ENCODE measurements at regions not wholly inside any gene's neighbourhood (a gene's known extent, or its start where the extent isn't known, plus 50 kb on each side); places are given as distances from the start of the nearest gene placed in this dataset.

DNA sequence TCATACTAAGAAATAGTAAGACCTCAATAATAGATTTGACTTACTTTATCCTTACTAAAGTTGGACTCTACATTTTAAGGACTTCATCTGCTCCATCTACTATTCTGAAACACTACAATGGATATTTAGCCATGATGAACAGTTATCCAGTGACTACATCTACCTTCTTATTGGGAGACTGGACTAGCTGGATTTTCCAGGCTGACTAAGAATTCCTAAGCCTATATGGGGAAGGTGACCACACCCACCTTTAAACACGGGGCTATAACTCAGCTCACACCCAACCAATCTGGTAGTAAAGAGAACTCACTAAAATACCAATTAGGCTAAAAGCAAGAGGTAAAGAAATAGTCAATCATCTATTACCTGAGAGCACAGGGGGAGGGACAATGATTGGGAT lies 1438.4 kb downstream of the TECRL start:
- POLR2A ChIA-PET, result no interaction called here
- Histone ChIP-seq H3K4me1 (ENCODE audit: insufficient read depth, low read length, poor library complexity, severe bottlenecking) (no peaks in the 10 kb centered on the region), H3K4me3 (ENCODE audit: low read depth, low read length, poor library complexity, severe bottlenecking) (no peak overlapping the region), H4K20me1 (ENCODE audit: insufficient read depth, low read length) (no peaks in the 10 kb centered on the region), H3K36me3 (ENCODE audit: insufficient read depth, low read length) (no peaks in the 10 kb centered on the region), H3K4me2 (ENCODE audit: low read length) (no peak overlapping the region), H3K9me2 (ENCODE audit: insufficient read depth, low read length) (no peaks in the 10 kb centered on the region), H3K79me2 (ENCODE audit: insufficient read depth, low read depth, low read length) (no peaks in the 10 kb centered on the region), H3K27ac (ENCODE audit: low read depth, low read length, poor library complexity, severe bottlenecking) (no peak overlapping the region), H3K9me3 (ENCODE audit: low read length) (no peaks in the 10 kb centered on the region), H2AFZ (ENCODE audit: low read length) (no peak overlapping the region)
- TF ChIP-seq EZH2phosphoT487 (IDR thresholded peaks at IDR 0.05; ENCODE audit: borderline replicate concordance, low read depth, low read length), result no peak
- TF ChIP-seq, protein P1, sequence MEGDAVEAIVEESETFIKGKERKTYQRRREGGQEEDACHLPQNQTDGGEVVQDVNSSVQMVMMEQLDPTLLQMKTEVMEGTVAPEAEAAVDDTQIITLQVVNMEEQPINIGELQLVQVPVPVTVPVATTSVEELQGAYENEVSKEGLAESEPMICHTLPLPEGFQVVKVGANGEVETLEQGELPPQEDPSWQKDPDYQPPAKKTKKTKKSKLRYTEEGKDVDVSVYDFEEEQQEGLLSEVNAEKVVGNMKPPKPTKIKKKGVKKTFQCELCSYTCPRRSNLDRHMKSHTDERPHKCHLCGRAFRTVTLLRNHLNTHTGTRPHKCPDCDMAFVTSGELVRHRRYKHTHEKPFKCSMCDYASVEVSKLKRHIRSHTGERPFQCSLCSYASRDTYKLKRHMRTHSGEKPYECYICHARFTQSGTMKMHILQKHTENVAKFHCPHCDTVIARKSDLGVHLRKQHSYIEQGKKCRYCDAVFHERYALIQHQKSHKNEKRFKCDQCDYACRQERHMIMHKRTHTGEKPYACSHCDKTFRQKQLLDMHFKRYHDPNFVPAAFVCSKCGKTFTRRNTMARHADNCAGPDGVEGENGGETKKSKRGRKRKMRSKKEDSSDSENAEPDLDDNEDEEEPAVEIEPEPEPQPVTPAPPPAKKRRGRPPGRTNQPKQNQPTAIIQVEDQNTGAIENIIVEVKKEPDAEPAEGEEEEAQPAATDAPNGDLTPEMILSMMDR (conservative IDR thresholded peaks at IDR 0.05; ENCODE audit: low read length), result no peak
- BruUV-seq (replicated peaks), result no TSS peak
- intact Hi-C loops (cut with micrococcal nuclease; ENCODE audit: unreplicated experiment), result no loop called here
- no peak for DNase-seq (ENCODE audit: low spot score)
- CTCF ChIA-PET (ENCODE audit: unreplicated experiment), result no interaction called here

DNA sequence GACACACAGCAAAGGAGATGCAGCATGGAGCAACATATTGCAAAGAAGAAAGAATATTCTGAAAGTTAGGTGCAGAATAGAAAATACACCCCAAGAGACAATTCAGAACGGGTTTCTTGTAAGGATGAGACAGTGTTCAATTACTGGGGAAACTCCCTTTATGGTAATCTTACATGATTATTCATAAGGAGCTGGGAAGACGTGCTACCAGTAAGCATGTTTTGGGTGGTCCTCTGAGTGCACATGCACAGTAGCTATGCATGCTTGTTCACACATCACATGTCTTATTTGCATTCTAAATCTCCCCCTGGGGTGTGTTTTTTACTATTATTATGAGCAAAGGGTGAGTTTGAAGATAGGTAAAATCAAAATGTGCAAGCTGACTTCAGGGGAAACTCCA lies 1448.8 kb downstream of the TECRL start:
- TF ChIP-seq, protein P1 (conservative IDR thresholded peaks at IDR 0.05; ENCODE audit: low read length), result no peak
- no peak for TF ChIP-seq EZH2phosphoT487 (IDR thresholded peaks at IDR 0.05; ENCODE audit: borderline replicate concordance, low read depth, low read length)
- no peak overlapping the region for H2AFZ ChIP-seq (ENCODE audit: low read length)
- intact Hi-C loops (cut with micrococcal nuclease; ENCODE audit: unreplicated experiment), result no loop called here
- H3K9me2 ChIP-seq (ENCODE audit: insufficient read depth, low read length), result no peaks in the 10 kb centered on the region
- no TSS peak for BruUV-seq (replicated peaks)
- POLR2A ChIA-PET, result interaction anchor here (1.1 kb wide), 1 partner anchor 39 kb away, joined by 4 read pairs; no protein-coding TSS in a partner anchor
- H3K27ac ChIP-seq (ENCODE audit: low read depth, low read length, poor library complexity, severe bottlenecking), result no peak overlapping the region
- no peak overlapping the region for H3K4me3 ChIP-seq (ENCODE audit: low read depth, low read length, poor library complexity, severe bottlenecking)
- H4K20me1 ChIP-seq (ENCODE audit: insufficient read depth, low read length), result no peaks in the 10 kb centered on the region
- DNase-seq (ENCODE audit: low spot score), result no peak
- H3K79me2 ChIP-seq (ENCODE audit: insufficient read depth, low read depth, low read length), result no peaks in the 10 kb centered on the region
- CTCF ChIA-PET (ENCODE audit: unreplicated experiment), result no interaction called here
- H3K4me1 ChIP-seq (ENCODE audit: insufficient read depth, low read length, poor library complexity, severe bottlenecking), result no peaks in the 10 kb centered on the region
- no peak overlapping the region for H3K4me2 ChIP-seq (ENCODE audit: low read length)
- H3K36me3 ChIP-seq (ENCODE audit: insufficient read depth, low read length), result no peaks in the 10 kb centered on the region
- H3K9me3 ChIP-seq (ENCODE audit: low read length), result no peaks in the 10 kb centered on the region

GRCh38 chr4:62953752-62954151 lies 1455.5 kb downstream of the TECRL start:
- ChIA-PET CTCF (ENCODE audit: unreplicated experiment) (no interaction called here), POLR2A (interaction anchor here (0.6 kb wide), 1 partner anchor 475 kb away, joined by 3 read pairs; no protein-coding TSS in a partner anchor)
- Histone ChIP-seq H4K20me1 (ENCODE audit: insufficient read depth, low read length) (no peaks in the 10 kb centered on the region), H3K4me1 (ENCODE audit: insufficient read depth, low read length, poor library complexity, severe bottlenecking) (no peaks in the 10 kb centered on the region), H3K27ac (ENCODE audit: low read depth, low read length, poor library complexity, severe bottlenecking) (no peak overlapping the region), H3K4me2 (ENCODE audit: low read length) (no peak overlapping the region), H3K9me3 (ENCODE audit: low read length) (0 out of 2 replicates have a peak, but pooled peaks cover 6% of the 10 kb centered on the region), H3K36me3 (ENCODE audit: insufficient read depth, low read length) (no peaks in the 10 kb centered on the region), H3K4me3 (ENCODE audit: low read depth, low read length, poor library complexity, severe bottlenecking) (no peak overlapping the region), H3K9me2 (ENCODE audit: insufficient read depth, low read length) (no peaks in the 10 kb centered on the region), H3K79me2 (ENCODE audit: insufficient read depth, low read depth, low read length) (no peaks in the 10 kb centered on the region), H2AFZ (ENCODE audit: low read length) (no peak overlapping the region)
- BruUV-seq (replicated peaks), result no TSS peak
- TF ChIP-seq, protein P1 (conservative IDR thresholded peaks at IDR 0.05; ENCODE audit: low read length), result no peak
- no peak for TF ChIP-seq EZH2phosphoT487 (IDR thresholded peaks at IDR 0.05; ENCODE audit: borderline replicate concordance, low read depth, low read length)
- intact Hi-C loops (cut with micrococcal nuclease; ENCODE audit: unreplicated experiment), result no loop called here
- DNase-seq (ENCODE audit: low spot score), result no peak

Data from OCI-LY7 (cell line).